Fibroblast of pulmonary artery (primary cell): ENCODE measurements at regions not wholly inside any gene's neighbourhood (a gene's known extent, or its start where the extent isn't known, plus 50 kb on each side); places are given as distances from the start of the nearest gene placed in this dataset.

Experiments used
- DNase-seq: peaks from one replicate; pipeline ENCODE4 v3.0.0-alpha.2; 2010; ENCODE audit warnings: low read depth
- H3K4me3 ChIP-seq: replicated peaks from 2 replicates; pipeline ENCODE4 v1.5.1; 2011; ENCODE audit warnings: low read depth, mild to moderate bottlenecking, control low read depth, low read length, moderate library complexity
- TF ChIP-seq, protein P1 (sequence below): IDR thresholded peaks from 2 replicates; pipeline ENCODE4 v1.5.1; 2011; ENCODE audit warnings: mild to moderate bottlenecking, control low read depth, low read length, inconsistent platforms; ENCODE audit errors: missing control alignments

DNA sequence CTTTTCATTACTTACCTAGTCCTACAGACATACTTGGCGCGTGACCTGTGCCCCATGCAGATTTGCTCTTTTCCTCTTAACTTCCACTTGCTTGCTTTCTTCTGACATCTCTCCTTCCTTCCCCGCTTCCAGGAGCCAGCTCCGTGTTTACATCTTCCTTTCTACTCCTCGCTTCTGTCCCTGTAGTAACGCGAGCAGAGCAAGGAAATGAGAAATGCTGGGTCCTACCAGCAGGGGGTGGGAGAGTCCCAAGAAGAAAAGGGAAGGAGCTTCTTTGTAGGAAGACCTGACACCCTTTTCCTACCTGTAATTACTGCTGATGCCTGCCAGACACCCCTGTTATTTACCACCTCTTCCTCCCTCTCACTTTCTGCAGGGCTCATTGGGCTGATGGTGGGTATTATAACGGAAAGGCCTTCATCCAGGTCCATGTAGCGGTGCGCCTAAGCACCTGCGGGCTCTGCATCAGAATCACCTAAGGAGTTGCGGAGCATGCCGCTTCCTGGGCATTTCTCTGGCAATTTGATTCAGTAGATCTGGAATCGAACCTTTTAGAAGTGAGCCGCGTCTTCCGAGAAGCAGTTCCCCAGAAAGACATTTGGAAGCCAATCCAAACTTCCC lies 1260.8 kb upstream of the WWC1 start:
- no peak for DNase-seq
- TF ChIP-seq, protein P1, sequence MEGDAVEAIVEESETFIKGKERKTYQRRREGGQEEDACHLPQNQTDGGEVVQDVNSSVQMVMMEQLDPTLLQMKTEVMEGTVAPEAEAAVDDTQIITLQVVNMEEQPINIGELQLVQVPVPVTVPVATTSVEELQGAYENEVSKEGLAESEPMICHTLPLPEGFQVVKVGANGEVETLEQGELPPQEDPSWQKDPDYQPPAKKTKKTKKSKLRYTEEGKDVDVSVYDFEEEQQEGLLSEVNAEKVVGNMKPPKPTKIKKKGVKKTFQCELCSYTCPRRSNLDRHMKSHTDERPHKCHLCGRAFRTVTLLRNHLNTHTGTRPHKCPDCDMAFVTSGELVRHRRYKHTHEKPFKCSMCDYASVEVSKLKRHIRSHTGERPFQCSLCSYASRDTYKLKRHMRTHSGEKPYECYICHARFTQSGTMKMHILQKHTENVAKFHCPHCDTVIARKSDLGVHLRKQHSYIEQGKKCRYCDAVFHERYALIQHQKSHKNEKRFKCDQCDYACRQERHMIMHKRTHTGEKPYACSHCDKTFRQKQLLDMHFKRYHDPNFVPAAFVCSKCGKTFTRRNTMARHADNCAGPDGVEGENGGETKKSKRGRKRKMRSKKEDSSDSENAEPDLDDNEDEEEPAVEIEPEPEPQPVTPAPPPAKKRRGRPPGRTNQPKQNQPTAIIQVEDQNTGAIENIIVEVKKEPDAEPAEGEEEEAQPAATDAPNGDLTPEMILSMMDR: peak; percentile 14

GRCh38 chr5:167036585-167036984 lies 1254.9 kb upstream of the WWC1 start:
- H3K4me3 ChIP-seq: no peak overlapping the region
- TF ChIP-seq, protein P1: no peak
- no peak for DNase-seq

More for the DNA sequence above, 1260.8 kb upstream of the WWC1 start:
- H3K4me3 ChIP-seq: no peak overlapping the region

GRCh38 chr5:167049043-167049663 lies 1242.3 kb upstream of the WWC1 start:
- DNase-seq: peak; percentile 71
- no peak overlapping the region for H3K4me3 ChIP-seq
- TF ChIP-seq, protein P1: peak; percentile 55

DNA sequence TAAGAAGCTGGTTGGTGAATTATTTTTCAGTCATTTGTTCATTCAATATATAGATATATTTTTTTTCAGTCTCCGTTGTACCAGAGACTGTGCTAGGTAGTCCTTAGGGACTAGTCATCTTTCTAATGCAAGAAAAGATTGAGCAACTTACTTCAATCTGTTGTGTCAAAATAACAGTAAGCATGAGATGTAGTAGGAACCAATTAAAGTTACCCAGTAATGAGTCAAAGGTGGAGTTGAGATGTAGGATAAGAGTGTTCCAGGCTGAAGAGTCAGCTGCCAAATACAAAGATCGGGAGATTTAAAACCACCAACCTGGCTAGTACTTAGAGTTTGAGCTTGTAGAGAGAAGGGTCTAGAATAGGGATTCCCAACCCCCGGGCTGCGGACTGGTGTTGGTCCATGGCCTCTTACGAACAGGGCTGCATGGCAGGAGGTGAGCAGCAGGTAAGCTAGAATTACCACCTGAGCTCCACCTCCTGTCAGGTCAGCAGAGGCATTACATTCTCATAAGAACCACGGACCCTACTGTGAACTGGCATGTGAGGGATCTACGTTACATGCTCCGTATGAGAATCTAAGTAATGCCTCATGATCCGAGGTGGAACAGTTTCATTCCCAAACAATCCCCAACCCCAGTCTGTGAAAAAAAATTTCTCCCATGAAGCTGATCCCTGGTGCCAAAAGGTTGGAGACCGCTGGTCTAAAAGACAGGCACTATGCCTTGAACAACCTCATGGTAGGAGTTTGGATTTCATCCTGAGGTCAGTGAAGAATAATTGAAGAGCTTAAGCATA lies 1241.5 kb upstream of the WWC1 start:
- TF ChIP-seq, protein P1: no peak
- no peak for DNase-seq
- no peak overlapping the region for H3K4me3 ChIP-seq

DNA sequence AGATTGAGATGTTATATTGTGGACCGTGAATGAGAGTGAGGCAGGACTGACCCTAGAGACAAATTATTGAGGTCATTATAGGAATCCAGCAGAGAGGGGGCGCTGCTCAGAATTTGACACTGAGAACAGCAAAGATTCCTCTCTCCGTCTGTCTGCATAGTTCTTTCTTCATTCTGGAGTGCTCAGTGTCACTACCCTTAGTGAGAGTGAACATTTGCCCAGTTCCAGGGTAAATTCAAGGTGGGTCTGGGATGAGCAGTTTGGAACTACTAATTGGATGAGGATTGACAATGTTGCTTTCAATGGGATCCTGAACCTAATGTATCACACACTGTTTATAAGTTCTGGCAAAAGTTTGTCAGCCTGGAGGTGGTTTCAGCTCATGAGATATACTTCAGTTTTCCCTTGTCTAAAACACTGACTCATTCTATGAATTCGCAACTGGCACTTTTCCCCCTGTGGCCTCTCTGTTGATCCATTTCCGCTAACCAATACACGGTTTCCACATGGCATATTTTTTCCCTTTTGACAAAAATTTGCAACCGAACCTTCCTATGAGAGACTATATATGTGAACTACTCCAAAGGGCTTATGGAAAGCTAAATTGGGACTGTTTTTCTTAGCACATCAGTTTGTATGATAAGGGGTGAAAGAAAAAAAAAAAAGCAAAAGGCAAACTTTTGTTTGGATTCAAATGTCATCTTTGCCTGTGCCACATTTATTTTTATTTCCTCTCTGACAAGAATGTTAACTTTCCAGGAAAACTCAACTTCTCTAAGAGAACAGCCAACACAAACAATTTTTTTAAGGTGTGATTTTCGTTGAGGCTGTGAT lies 1240.7 kb upstream of the WWC1 start:
- DNase-seq: peak; percentile 65
- H3K4me3 ChIP-seq: no peak overlapping the region
- TF ChIP-seq, protein P1: no peak

DNA sequence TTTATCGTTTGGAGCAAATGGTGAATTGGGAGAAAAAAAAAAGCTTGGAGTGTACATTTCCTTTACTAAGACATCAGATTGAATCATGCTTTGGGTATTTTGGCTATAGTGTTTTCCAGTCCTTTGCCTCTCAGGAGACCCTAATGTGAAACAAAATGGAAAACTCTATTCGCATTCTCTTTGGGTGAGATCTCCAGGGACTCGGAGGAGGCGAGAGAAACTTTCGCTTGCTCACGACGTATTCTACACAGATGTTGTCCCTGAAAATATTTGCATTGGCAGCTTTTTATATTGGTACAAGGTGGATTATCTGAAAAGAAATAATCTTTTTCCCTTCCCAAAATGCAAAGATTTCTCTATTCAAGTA lies 1240.1 kb upstream of the WWC1 start:
- DNase-seq: peak; percentile 18
- no peak overlapping the region for H3K4me3 ChIP-seq
- TF ChIP-seq, protein P1: no peak
